ENCODE measurements at regions not wholly inside any gene's neighbourhood (a gene's known extent, or its start where the extent isn't known, plus 50 kb on each side); places are given as distances from the start of the nearest gene placed in this dataset.

DNA sequence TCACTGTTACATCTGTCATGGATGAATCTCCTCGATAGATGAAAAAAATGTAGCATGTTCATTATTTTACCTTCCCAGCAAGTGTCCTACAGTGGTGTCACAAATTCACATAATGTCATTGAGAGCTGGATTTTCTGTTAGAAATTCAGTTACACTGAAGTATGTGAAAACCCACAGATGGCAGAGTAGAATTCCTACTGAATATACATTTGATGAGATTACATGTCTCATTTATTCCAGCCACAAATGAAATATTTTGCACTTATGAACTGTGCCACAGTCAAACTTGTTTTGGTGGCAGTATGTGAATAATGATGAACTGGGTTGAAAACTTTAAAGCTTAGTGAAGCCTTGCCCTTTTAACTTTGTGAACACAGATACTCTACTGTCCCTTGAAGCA lies 301.9 kb upstream of the DPYD start:
- POLR2A ChIA-PET: no interaction called here
- 69% methylated on average over 1 of the region's 1 CpG for WGBS (ENCODE audit: missing lambda C conversion rate)
- TF ChIP-seq, protein P1, sequence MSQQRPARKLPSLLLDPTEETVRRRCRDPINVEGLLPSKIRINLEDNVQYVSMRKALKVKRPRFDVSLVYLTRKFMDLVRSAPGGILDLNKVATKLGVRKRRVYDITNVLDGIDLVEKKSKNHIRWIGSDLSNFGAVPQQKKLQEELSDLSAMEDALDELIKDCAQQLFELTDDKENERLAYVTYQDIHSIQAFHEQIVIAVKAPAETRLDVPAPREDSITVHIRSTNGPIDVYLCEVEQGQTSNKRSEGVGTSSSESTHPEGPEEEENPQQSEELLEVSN (IDR thresholded peaks at IDR 0.05; ENCODE audit: borderline replicate concordance, low read depth): no peak
- TF ChIP-seq ZC3H11A (IDR thresholded peaks at IDR 0.05) (no peak), RAD21 (conservative IDR thresholded peaks at IDR 0.05 in 1 of 2, IDR thresholded peaks at IDR 0.05 in 1 of 2) (no peak), NFE2L2 (conservative IDR thresholded peaks at IDR 0.05; ENCODE audit: low read length) (no peak), ZNF302 (CRISPR knock-in tag; IDR thresholded peaks at IDR 0.05) (no peak), FOXS1 (CRISPR knock-in tag; IDR thresholded peaks at IDR 0.05) (no peak), EHMT2 (IDR thresholded peaks at IDR 0.05; ENCODE audit: low read depth) (no peak), KDM1A (IDR thresholded peaks at IDR 0.05; ENCODE audit: low read depth) (no peak), ZFP36 (IDR thresholded peaks at IDR 0.05; ENCODE audit: borderline replicate concordance, partially characterized antibody) (no peak), CHD4 (IDR thresholded peaks at IDR 0.05; ENCODE audit: borderline replicate concordance) (no peak), SMC3 (IDR thresholded peaks at IDR 0.05) (no peak), MAFK (IDR thresholded peaks at IDR 0.05; ENCODE audit: partially characterized antibody) (no peak), HOXB5 (CRISPR knock-in tag; IDR thresholded peaks at IDR 0.05) (no peak), FOSB (CRISPR knock-in tag; IDR thresholded peaks at IDR 0.05) (no peak), RCOR1 (IDR thresholded peaks at IDR 0.05; ENCODE audit: low read depth, low read length) (no peak), KDM5A (IDR thresholded peaks at IDR 0.05) (no peak), CEBPB (IDR thresholded peaks at IDR 0.05) (no peak)
- TF ChIP-seq, protein P2, sequence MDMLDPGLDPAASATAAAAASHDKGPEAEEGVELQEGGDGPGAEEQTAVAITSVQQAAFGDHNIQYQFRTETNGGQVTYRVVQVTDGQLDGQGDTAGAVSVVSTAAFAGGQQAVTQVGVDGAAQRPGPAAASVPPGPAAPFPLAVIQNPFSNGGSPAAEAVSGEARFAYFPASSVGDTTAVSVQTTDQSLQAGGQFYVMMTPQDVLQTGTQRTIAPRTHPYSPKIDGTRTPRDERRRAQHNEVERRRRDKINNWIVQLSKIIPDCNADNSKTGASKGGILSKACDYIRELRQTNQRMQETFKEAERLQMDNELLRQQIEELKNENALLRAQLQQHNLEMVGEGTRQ (IDR thresholded peaks at IDR 0.05): no peak
- TF ChIP-seq, protein P3, sequence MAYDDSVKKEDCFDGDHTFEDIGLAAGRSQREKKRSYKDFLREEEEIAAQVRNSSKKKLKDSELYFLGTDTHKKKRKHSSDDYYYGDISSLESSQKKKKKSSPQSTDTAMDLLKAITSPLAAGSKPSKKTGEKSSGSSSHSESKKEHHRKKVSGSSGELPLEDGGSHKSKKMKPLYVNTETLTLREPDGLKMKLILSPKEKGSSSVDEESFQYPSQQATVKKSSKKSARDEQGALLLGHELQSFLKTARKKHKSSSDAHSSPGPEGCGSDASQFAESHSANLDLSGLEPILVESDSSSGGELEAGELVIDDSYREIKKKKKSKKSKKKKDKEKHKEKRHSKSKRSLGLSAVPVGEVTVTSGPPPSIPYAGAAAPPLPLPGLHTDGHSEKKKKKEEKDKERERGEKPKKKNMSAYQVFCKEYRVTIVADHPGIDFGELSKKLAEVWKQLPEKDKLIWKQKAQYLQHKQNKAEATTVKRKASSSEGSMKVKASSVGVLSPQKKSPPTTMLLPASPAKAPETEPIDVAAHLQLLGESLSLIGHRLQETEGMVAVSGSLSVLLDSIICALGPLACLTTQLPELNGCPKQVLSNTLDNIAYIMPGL (CRISPR knock-in tag; IDR thresholded peaks at IDR 0.05; ENCODE audit: borderline replicate concordance): no peak
- no peak overlapping the region for H3K27ac ChIP-seq
- DNase-seq (ENCODE audit: low read depth in 1 of 2, low spot score in 1 of 2) (no peak), ATAC-seq (no peak), FAIRE-seq (no peak)
- H3K4me2 ChIP-seq: no peak overlapping the region
- no peak overlapping the region for H3K4me3 ChIP-seq
- H3K4me1 ChIP-seq: peaks cover 12% of the 10 kb centered on the region
- CTCF ChIA-PET: no interaction called here
- H3K9me3 ChIP-seq: no peaks in the 10 kb centered on the region

DNA sequence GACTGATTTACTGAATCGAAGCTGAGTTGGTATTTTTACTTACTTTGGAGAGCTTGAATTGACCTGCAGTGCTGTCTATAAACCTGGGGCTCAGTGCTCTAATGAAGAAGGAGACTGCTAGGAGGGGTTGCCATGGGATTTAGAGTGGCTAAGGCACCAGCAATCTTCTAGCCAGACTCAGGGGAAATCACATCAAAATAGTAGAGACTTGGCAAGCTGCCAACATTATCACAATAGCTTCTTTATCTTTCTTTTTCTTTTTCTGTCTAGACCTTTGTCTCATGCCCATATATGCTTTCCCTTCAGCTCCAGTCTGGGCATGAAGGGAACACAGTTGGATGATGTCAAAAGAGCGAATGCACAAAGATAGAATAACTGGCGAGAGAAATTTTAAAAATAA lies 301.1 kb upstream of the DPYD start:
- DNase-seq (ENCODE audit: low read depth in 1 of 2, low spot score in 1 of 2) (peak in 1 of 2 experiments; percentile 6), ATAC-seq (no peak), FAIRE-seq (no peak)
- no peak for TF ChIP-seq ZSCAN20 (CRISPR knock-in tag; IDR thresholded peaks at IDR 0.05)
- no peak for TF ChIP-seq FOSL2 (IDR thresholded peaks at IDR 0.05)
- TF ChIP-seq FOSL2 (CRISPR knock-in tag; IDR thresholded peaks at IDR 0.05): no peak
- no peak for TF ChIP-seq CHD4 (IDR thresholded peaks at IDR 0.05; ENCODE audit: borderline replicate concordance)
- TF ChIP-seq HOXB5 (CRISPR knock-in tag; IDR thresholded peaks at IDR 0.05): no peak
- no peaks in the 10 kb centered on the region for H3K9me3 ChIP-seq
- H3K27ac ChIP-seq: no peak overlapping the region
- peaks cover 12% of the 10 kb centered on the region for H3K4me1 ChIP-seq
- no peak overlapping the region for H3K4me3 ChIP-seq
- CTCF ChIA-PET: no interaction called here
- 96% methylated on average over 3 of the region's 3 CpGs for WGBS (ENCODE audit: missing lambda C conversion rate)
- H3K4me2 ChIP-seq: no peak overlapping the region
- POLR2A ChIA-PET: no interaction called here

DNA sequence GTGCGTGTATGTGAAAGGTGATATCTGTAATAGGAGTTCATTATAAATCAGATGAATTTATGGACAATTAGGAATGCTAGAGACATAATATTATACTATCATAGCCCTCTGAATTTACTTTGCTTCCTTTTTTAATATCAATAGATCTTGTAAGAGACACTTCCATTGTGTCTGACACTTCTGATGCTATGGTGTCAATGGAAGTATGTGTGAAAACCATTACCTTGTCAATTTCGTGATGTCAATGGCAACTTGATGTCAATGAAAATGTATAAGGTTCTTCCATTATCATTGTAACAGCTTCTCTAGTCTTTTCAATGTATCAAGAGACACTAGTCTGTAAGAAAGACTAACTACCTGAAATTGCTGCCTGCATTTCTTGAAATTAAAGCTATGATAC lies 296.8 kb upstream of the DPYD start:
- Histone ChIP-seq H3K4me1 (peaks cover 12% of the 10 kb centered on the region), H3K9me3 (no peaks in the 10 kb centered on the region), H3K4me2 (no peak overlapping the region), H3K4me3 (no peak overlapping the region), H3K27ac (no peak overlapping the region)
- no peak for ATAC-seq
- ChIA-PET CTCF (no interaction called here), POLR2A (no interaction called here)
- WGBS (ENCODE audit: missing lambda C conversion rate): 83% methylated on average over 2 of the region's 2 CpGs
- FAIRE-seq: no peak
- no peak for DNase-seq (ENCODE audit: low read depth in 1 of 2, low spot score in 1 of 2)
- no peak for TF ChIP-seq FOXS1 (CRISPR knock-in tag; IDR thresholded peaks at IDR 0.05)
- no peak for TF ChIP-seq HOXB5 (CRISPR knock-in tag; IDR thresholded peaks at IDR 0.05)
- TF ChIP-seq TP53 (CRISPR knock-in tag; IDR thresholded peaks at IDR 0.05): no peak
- TF ChIP-seq CBX2 (IDR thresholded peaks at IDR 0.05; ENCODE audit: borderline replicate concordance, low read depth): no peak
- TF ChIP-seq RFX5 (IDR thresholded peaks at IDR 0.05): no peak
- no peak for TF ChIP-seq HDAC2 (IDR thresholded peaks at IDR 0.05)
- no peak for TF ChIP-seq NPAS2 (CRISPR knock-in tag; IDR thresholded peaks at IDR 0.05; ENCODE audit: borderline replicate concordance)
- no peak for TF ChIP-seq CHD2 (IDR thresholded peaks at IDR 0.05; ENCODE audit: low read length, partially characterized antibody)
- TF ChIP-seq, protein P2 (IDR thresholded peaks at IDR 0.05): no peak
- TF ChIP-seq, protein P4, sequence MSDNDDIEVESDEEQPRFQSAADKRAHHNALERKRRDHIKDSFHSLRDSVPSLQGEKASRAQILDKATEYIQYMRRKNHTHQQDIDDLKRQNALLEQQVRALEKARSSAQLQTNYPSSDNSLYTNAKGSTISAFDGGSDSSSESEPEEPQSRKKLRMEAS (IDR thresholded peaks at IDR 0.05): no peak
